GM23248 (cell line): ENCODE measurements at regions not wholly inside any gene's neighbourhood (a gene's known extent, or its start where the extent isn't known, plus 50 kb on each side); places are given as distances from the start of the nearest gene placed in this dataset.

Experiments
- DNase-seq: peaks from one replicate; pipeline ENCODE4 v3.0.0-alpha.2; 2015
- H2AFZ ChIP-seq: fragments of 200-600 bp; sonication (generic); 2 replicates; pipeline ENCODE4 v1.6.1; 2016; ENCODE audit warnings: antibody characterized with exemption
- H3F3A ChIP-seq: fragments of 200-600 bp; sonication (generic); 2 replicates; pipeline ENCODE4 v1.6.1; 2016; ENCODE audit warnings: mild to moderate bottlenecking, antibody characterized with exemption, mixed run types; ENCODE audit not compliant: insufficient read depth
- H3K27ac ChIP-seq: fragments of 200-600 bp; sonication (generic); 2 replicates; pipeline ENCODE4 v1.5.1; 2016; ENCODE audit warnings: mild to moderate bottlenecking
- H3K27me3 ChIP-seq: fragments of 200-600 bp; sonication (generic); replicated peaks from 2 replicates; pipeline ENCODE4 v1.6.1; 2016; ENCODE audit warnings: mild to moderate bottlenecking; ENCODE audit not compliant: insufficient read depth
- H3K36me3 ChIP-seq: fragments of 200-600 bp; sonication (generic); 2 replicates; pipeline ENCODE4 v1.6.1; 2016; ENCODE audit warnings: low read depth, mild to moderate bottlenecking
- H3K4me1 ChIP-seq: fragments of 200-600 bp; sonication (generic); 2 replicates; pipeline ENCODE4 v1.6.1; 2016; ENCODE audit warnings: mild to moderate bottlenecking; ENCODE audit not compliant: insufficient read depth
- H3K4me2 ChIP-seq: fragments of 200-600 bp; sonication (generic); one replicate; pipeline ENCODE4 v1.6.1; 2016; ENCODE audit warnings: mild to moderate bottlenecking; ENCODE audit not compliant: unreplicated experiment
- H3K4me3 ChIP-seq: fragments of 200-600 bp; sonication (generic); 2 replicates; pipeline ENCODE4 v1.5.1; 2016; ENCODE audit warnings: mild to moderate bottlenecking
- H3K79me2 ChIP-seq: fragments of 200-600 bp; sonication (generic); 2 replicates; pipeline ENCODE4 v1.6.1; 2016; ENCODE audit warnings: mild to moderate bottlenecking; ENCODE audit not compliant: insufficient read depth
- H3K9ac ChIP-seq: fragments of 200-600 bp; sonication (generic); 2 replicates; pipeline ENCODE4 v1.6.1; 2016; ENCODE audit warnings: mild to moderate bottlenecking
- H3K9me2 ChIP-seq: fragments of 200-600 bp; sonication (generic); 2 replicates; pipeline ENCODE4 v1.6.1; 2016; ENCODE audit warnings: mixed run types, mild to moderate bottlenecking, moderate library complexity; ENCODE audit not compliant: insufficient read depth
- H3K9me3 ChIP-seq: fragments of 200-600 bp; sonication (generic); one replicate; pipeline ENCODE4 v1.6.1; 2017; ENCODE audit warnings: low read depth
- H4K20me1 ChIP-seq: fragments of 200-600 bp; sonication (generic); 2 replicates; pipeline ENCODE4 v1.6.0; 2016; ENCODE audit not compliant: insufficient read depth
- EZH2 ChIP-seq: fragments of 200-600 bp; sonication (generic); IDR thresholded peaks from 2 replicates; pipeline ENCODE4 v1.6.1; 2018; ENCODE audit warnings: antibody characterized with exemption, mild to moderate bottlenecking; ENCODE audit not compliant: insufficient read depth, poor library complexity, severe bottlenecking
- EZH2phosphoT487 ChIP-seq: fragments of 200-600 bp; sonication (generic); IDR thresholded peaks from 2 replicates; pipeline ENCODE4 v1.6.1; 2018; ENCODE audit warnings: antibody characterized with exemption, moderate library complexity, mild to moderate bottlenecking, low read depth; ENCODE audit not compliant: insufficient read depth
- WGBS, 2 experiments: methylation state at CpG; one replicate each; pipeline ENCODE4 v1.1.6; 2015 to 2017; ENCODE audit warnings: low lambda C conversion rate in 2 of 2, low coverage in 1 of 2; ENCODE audit errors: missing lambda C conversion rate in 2 of 2; 5-methylcytosine and 5-hydroxymethylcytosine counted together
- in situ Hi-C: fragments of 300-500 bp; cut with MboI; formaldehyde crosslinking; loops from 2 replicates; pipeline ENCODE4 v1.15.0; 2020

- no peaks in the 10 kb centered on the region for H4K20me1 ChIP-seq
- H3K36me3 ChIP-seq, result no peaks in the 10 kb centered on the region
- H3K79me2 ChIP-seq, result no peaks in the 10 kb centered on the region
- H3K4me3 ChIP-seq, result no peak overlapping the region
- TF ChIP-seq EZH2phosphoT487, result no peak
- no peak for TF ChIP-seq EZH2
- H2AFZ ChIP-seq, result no peak overlapping the region
- H3K27ac ChIP-seq, result no peak overlapping the region
- DNase-seq, result no peak
- H3K9me2 ChIP-seq, result no peaks in the 10 kb centered on the region
- no peak overlapping the region for H3K4me2 ChIP-seq
- no peaks in the 10 kb centered on the region for H3K9me3 ChIP-seq
- no peaks in the 10 kb centered on the region for H3K27me3 ChIP-seq
- no peak overlapping the region for H3K9ac ChIP-seq
- in situ Hi-C loops, result no loop called here
- no peaks in the 10 kb centered on the region for H3K4me1 ChIP-seq
- no peaks in the 10 kb centered on the region for H3F3A ChIP-seq
- 7 to 25% methylated on average over 1 of the region's 1 CpG for WGBS, 2 experiments
These were observed 282.9 kb downstream of the OLFM4 start for GRCh38 chr13:53311561-53311960.

- Histone ChIP-seq H3K4me1 (no peaks in the 10 kb centered on the region), H4K20me1 (no peaks in the 10 kb centered on the region), H3K27ac (no peak overlapping the region), H3K36me3 (no peaks in the 10 kb centered on the region), H3K79me2 (no peaks in the 10 kb centered on the region), H3K27me3 (no peaks in the 10 kb centered on the region), H2AFZ (no peak overlapping the region), H3K9me3 (peaks cover 3% of the 10 kb centered on the region), H3K9me2 (no peaks in the 10 kb centered on the region), H3K9ac (no peak overlapping the region), H3K4me3 (no peak overlapping the region), H3K4me2 (no peak overlapping the region), H3F3A (no peaks in the 10 kb centered on the region)
- TF ChIP-seq EZH2 (no peak), EZH2phosphoT487 (no peak)
- 13 to 41% methylated on average over 2 of the region's 2 CpGs for WGBS, 2 experiments
- no peak for DNase-seq
- in situ Hi-C loops, result no loop called here
These were observed 292.7 kb downstream of the OLFM4 start for GRCh38 chr13:53321296-53321801.

- Histone ChIP-seq H3K27ac (no peak overlapping the region), H3F3A (no peaks in the 10 kb centered on the region), H3K27me3 (no peaks in the 10 kb centered on the region), H3K9me3 (peaks cover 3% of the 10 kb centered on the region), H3K9me2 (no peaks in the 10 kb centered on the region), H3K4me3 (no peak overlapping the region), H3K36me3 (no peaks in the 10 kb centered on the region), H3K79me2 (no peaks in the 10 kb centered on the region), H4K20me1 (no peaks in the 10 kb centered on the region), H2AFZ (no peak overlapping the region), H3K4me1 (no peaks in the 10 kb centered on the region), H3K9ac (no peak overlapping the region), H3K4me2 (no peak overlapping the region)
- in situ Hi-C loops, result no loop called here
- 10 to 11% methylated on average over 2 of the region's 2 CpGs for WGBS, 2 experiments
- DNase-seq, result no peak
- TF ChIP-seq EZH2phosphoT487, result no peak
- no peak for TF ChIP-seq EZH2
These were observed 296.0 kb downstream of the OLFM4 start for GRCh38 chr13:53324656-53325055.

- Histone ChIP-seq H3K9me3 (no peaks in the 10 kb centered on the region), H4K20me1 (no peaks in the 10 kb centered on the region), H3K4me3 (no peak overlapping the region), H3K79me2 (no peaks in the 10 kb centered on the region), H2AFZ (no peak overlapping the region), H3K9ac (no peak overlapping the region), H3K27me3 (no peaks in the 10 kb centered on the region), H3K4me2 (no peak overlapping the region), H3K27ac (no peak overlapping the region), H3K36me3 (no peaks in the 10 kb centered on the region), H3K9me2 (no peaks in the 10 kb centered on the region), H3K4me1 (no peaks in the 10 kb centered on the region), H3F3A (no peaks in the 10 kb centered on the region)
- 4 to 7% methylated on average over 1 of the region's 1 CpG for WGBS, 2 experiments
- no peak for DNase-seq
- in situ Hi-C loops, result no loop called here
- TF ChIP-seq EZH2, result no peak
- TF ChIP-seq EZH2phosphoT487, result no peak
These were observed 298.1 kb downstream of the OLFM4 start for GRCh38 chr13:53326716-53327115.
